PC-9 (cell line): ENCODE measurements at regions not wholly inside any gene's neighbourhood (a gene's known extent, or its start where the extent isn't known, plus 50 kb on each side); places are given as distances from the start of the nearest gene placed in this dataset.
A peak's percentile ranks its signal among the peaks of the same experiment; 100 is the strongest.

ENCODE experiments used
- BruUV-seq: library from RNA; stranded (reverse); fragments of 400-500 nt; replicated peaks from 2 replicates; lab custom pipeline; 2021; lab: Mats Ljungman, UMichigan
- CTCF ChIA-PET: fragments of 300-600 bp; sonication (Branson Sonifier 250); formaldehyde crosslinking; loops from one replicate; lab custom pipeline; 2022; ENCODE audit warnings: antibody characterized with exemption; lab: Charles Lee
- POLR2A ChIA-PET: fragments of 300-600 bp; sonication (Branson Sonifier 250); formaldehyde crosslinking; loops from one replicate; lab custom pipeline; 2022; ENCODE audit warnings: antibody characterized with exemption; ENCODE audit not compliant: unreplicated experiment; lab: Charles Lee
- DNase-seq, 2 experiments: peaks; one replicate each; pipeline versions ENCODE4 v3.0.0 to v3.0.0-alpha.2; 2015 to 2022; ENCODE audit warnings: mixed read lengths in 1 of 2
- H2AFZ ChIP-seq: fragments of 200-600 bp; sonication (generic); 2 replicates; pipeline ENCODE4 v1.8.1; 2017; ENCODE audit warnings: antibody characterized with exemption
- H3F3A ChIP-seq: fragments of 200-600 bp; sonication (generic); 2 replicates; pipeline ENCODE4 v1.8.1; 2017; ENCODE audit warnings: antibody characterized with exemption, mild to moderate bottlenecking, low read depth; ENCODE audit not compliant: insufficient read depth
- H3K27ac ChIP-seq: fragments of 200-600 bp; sonication (generic); 2 replicates; pipeline ENCODE4 v1.6.1; 2016; ENCODE audit warnings: mixed run types
- H3K27me3 ChIP-seq: fragments of 200-600 bp; sonication (generic); 2 replicates; pipeline ENCODE4 v1.6.1; 2016; ENCODE audit warnings: low read depth, mixed run types; ENCODE audit not compliant: insufficient read depth
- H3K36me3 ChIP-seq: fragments of 200-600 bp; sonication (generic); 2 replicates; pipeline ENCODE4 v1.6.1; 2016; ENCODE audit warnings: low read depth, mixed run types
- H3K4me1 ChIP-seq: fragments of 200-600 bp; sonication (generic); replicated peaks from 2 replicates; pipeline ENCODE4 v1.6.1; 2016; ENCODE audit warnings: mixed run types; ENCODE audit not compliant: insufficient read depth
- H3K4me2 ChIP-seq: fragments of 200-600 bp; sonication (generic); 2 replicates; pipeline ENCODE4 v1.6.1; 2017; ENCODE audit warnings: mixed run types
- H3K4me3 ChIP-seq: fragments of 200-600 bp; sonication (generic); 2 replicates; pipeline ENCODE4 v1.6.1; 2016; ENCODE audit warnings: mixed run types
- H3K79me2 ChIP-seq: fragments of 200-600 bp; sonication (generic); 2 replicates; pipeline ENCODE4 v1.6.1; 2017; ENCODE audit warnings: low read depth, mixed run types
- H3K9me2 ChIP-seq: fragments of 200-600 bp; sonication (generic); 2 replicates; pipeline ENCODE4 v1.8.1; 2017; ENCODE audit warnings: mild to moderate bottlenecking; ENCODE audit not compliant: insufficient read depth
- H3K9me3 ChIP-seq: fragments of 200-600 bp; sonication (generic); 2 replicates; pipeline ENCODE4 v1.8.1; 2016; ENCODE audit warnings: low read depth; ENCODE audit not compliant: insufficient read depth
- H4K20me1 ChIP-seq: fragments of 200-600 bp; sonication (generic); 2 replicates; pipeline ENCODE4 v1.8.1; 2017; ENCODE audit not compliant: insufficient read depth
- EZH2 ChIP-seq: fragments of 200-600 bp; sonication (generic); IDR thresholded peaks from 2 replicates; pipeline ENCODE4 v1.8.0; 2017; ENCODE audit warnings: antibody characterized with exemption, low read depth
- intact Hi-C: fragments of 100-400 bp; cut with micrococcal nuclease; formaldehyde crosslinking; loops from one replicate; pipeline ENCODE4 v1.10.0; 2022; ENCODE audit not compliant: unreplicated experiment
- TF ChIP-seq, protein P1 (sequence below): fragments of 200-600 bp; sonication (generic); conservative IDR thresholded peaks from 2 replicates; pipeline ENCODE4 v1.6.1; 2017; ENCODE audit warnings: mixed run types, antibody characterized with exemption, mild to moderate bottlenecking, moderate library complexity

DNA sequence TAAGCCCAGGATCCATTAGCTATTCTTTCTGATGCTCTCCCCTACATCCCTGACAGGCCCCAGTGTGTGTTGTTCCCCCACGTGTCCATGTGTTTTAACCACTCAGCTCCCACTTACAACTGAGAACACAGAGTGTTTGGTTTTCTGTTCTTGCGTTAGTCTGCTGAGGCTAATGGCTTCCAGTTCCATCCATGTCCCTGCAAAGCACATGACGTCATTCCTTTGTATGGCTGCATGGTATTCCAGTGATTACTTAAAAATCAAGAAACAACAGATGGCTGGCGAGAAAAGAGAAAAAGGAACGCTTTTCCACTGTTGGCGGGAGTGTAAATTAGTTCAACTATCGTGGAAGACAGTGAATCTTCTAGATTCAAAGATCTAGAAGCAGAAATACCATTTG lies 556.0 kb downstream of the PTPRC start:
- Histone ChIP-seq H3K4me1 (no peaks in the 10 kb centered on the region), H3K9me3 (no peaks in the 10 kb centered on the region), H3K27ac (no peak overlapping the region), H3K9me2 (no peaks in the 10 kb centered on the region), H2AFZ (no peak overlapping the region), H3F3A (no peaks in the 10 kb centered on the region), H3K4me2 (no peak overlapping the region), H3K36me3 (no peaks in the 10 kb centered on the region), H3K4me3 (no peak overlapping the region), H3K79me2 (no peaks in the 10 kb centered on the region), H4K20me1 (no peaks in the 10 kb centered on the region), H3K27me3 (no peaks in the 10 kb centered on the region)
- BruUV-seq = no TSS peak
- intact Hi-C loops = no loop called here
- TF ChIP-seq, protein P1, sequence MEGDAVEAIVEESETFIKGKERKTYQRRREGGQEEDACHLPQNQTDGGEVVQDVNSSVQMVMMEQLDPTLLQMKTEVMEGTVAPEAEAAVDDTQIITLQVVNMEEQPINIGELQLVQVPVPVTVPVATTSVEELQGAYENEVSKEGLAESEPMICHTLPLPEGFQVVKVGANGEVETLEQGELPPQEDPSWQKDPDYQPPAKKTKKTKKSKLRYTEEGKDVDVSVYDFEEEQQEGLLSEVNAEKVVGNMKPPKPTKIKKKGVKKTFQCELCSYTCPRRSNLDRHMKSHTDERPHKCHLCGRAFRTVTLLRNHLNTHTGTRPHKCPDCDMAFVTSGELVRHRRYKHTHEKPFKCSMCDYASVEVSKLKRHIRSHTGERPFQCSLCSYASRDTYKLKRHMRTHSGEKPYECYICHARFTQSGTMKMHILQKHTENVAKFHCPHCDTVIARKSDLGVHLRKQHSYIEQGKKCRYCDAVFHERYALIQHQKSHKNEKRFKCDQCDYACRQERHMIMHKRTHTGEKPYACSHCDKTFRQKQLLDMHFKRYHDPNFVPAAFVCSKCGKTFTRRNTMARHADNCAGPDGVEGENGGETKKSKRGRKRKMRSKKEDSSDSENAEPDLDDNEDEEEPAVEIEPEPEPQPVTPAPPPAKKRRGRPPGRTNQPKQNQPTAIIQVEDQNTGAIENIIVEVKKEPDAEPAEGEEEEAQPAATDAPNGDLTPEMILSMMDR = no peak
- TF ChIP-seq EZH2 = no peak
- CTCF ChIA-PET = no interaction called here
- POLR2A ChIA-PET = no interaction called here
- no peak for DNase-seq

DNA sequence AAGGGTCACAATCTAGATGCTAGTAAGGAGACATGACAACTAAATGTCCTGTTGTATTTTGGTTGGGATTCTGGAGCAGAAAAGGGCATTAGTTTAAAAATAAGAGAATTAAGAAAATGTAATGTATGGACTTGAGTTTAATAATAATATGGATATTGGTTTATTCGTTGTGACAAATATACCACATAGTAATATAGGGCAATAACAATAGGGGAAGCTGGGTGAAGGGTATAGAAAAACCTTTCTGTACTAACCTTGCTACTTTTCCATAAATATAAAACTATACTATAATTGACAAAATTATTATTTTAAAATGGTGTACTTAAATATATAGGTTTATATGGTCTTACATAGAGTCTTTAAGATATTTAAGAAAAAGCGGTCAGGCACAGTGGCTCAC lies 558.9 kb downstream of the PTPRC start:
- Histone ChIP-seq H3K27me3 (no peaks in the 10 kb centered on the region), H3K9me3 (no peaks in the 10 kb centered on the region), H2AFZ (no peak overlapping the region), H4K20me1 (no peaks in the 10 kb centered on the region), H3K27ac (no peak overlapping the region), H3K36me3 (no peaks in the 10 kb centered on the region), H3K4me3 (no peak overlapping the region), H3K4me1 (no peaks in the 10 kb centered on the region), H3F3A (no peaks in the 10 kb centered on the region), H3K4me2 (no peak overlapping the region), H3K79me2 (no peaks in the 10 kb centered on the region), H3K9me2 (no peaks in the 10 kb centered on the region)
- TF ChIP-seq, protein P1 = no peak
- TF ChIP-seq EZH2 = no peak
- DNase-seq = no peak
- BruUV-seq = no TSS peak
- CTCF ChIA-PET = no interaction called here
- POLR2A ChIA-PET = no interaction called here
- intact Hi-C loops = no loop called here

DNA sequence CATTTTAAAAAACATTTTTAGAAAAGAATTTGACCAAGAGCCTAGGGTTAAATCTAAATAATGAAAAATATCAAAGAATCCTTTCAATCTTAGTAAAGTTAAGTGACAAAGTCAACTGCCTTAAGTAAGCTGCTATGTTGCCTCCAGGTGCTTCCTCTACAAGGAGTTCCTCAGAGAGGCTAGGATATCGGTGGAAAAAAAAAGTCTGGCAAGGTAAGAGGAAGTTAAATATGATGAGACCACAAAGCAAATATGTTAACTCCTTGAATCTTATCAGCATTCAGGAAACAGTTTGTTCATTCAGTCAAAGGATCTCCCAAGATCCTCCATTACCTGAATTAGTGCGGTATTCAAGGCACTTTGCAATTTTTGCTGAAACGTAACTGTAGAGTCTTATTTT lies 563.5 kb downstream of the PTPRC start:
- no TSS peak for BruUV-seq
- Histone ChIP-seq H2AFZ (peak overlapping the region; percentile 42; the same call in 1 of the 2 replicates), H3K4me1 (no peaks in the 10 kb centered on the region), H4K20me1 (no peaks in the 10 kb centered on the region), H3K4me2 (no peak overlapping the region), H3K4me3 (no peak overlapping the region), H3K9me2 (no peaks in the 10 kb centered on the region), H3K36me3 (no peaks in the 10 kb centered on the region), H3K27me3 (no peaks in the 10 kb centered on the region), H3F3A (no peaks in the 10 kb centered on the region), H3K27ac (no peak overlapping the region), H3K79me2 (no peaks in the 10 kb centered on the region), H3K9me3 (no peaks in the 10 kb centered on the region)
- TF ChIP-seq, protein P1 = no peak
- TF ChIP-seq EZH2 = no peak
- intact Hi-C loops = no loop called here
- ChIA-PET CTCF (no interaction called here), POLR2A (no interaction called here)
- DNase-seq = peak in 1 of 2 experiments; percentile 35
